Astrocyte (in vitro differentiated cells and primary cell): ENCODE measurements at regions not wholly inside any gene's neighbourhood (a gene's known extent, or its start where the extent isn't known, plus 50 kb on each side); places are given as distances from the start of the nearest gene placed in this dataset.

ENCODE experiments used
- DNase-seq: peaks from one replicate; pipeline ENCODE4 v3.0.0-alpha.2; 2010; ENCODE audit warnings: low read depth
- FAIRE-seq: peaks from 2 replicates; lab custom pipeline; 2011; peaks lifted over from hg19 to GRCh38; lab: Jason Lieb, UNC
- H2AFZ ChIP-seq: 2 replicates; pipeline ENCODE4 v1.6.0; 2012; ENCODE audit warnings: low read depth, low read length, inconsistent platforms
- H3K27ac ChIP-seq: 2 replicates; pipeline ENCODE4 v1.5.1; 2011; ENCODE audit warnings: low read depth, low read length, inconsistent platforms
- H3K27me3 ChIP-seq: 2 replicates; pipeline ENCODE4 v1.6.0; 2011; ENCODE audit warnings: low read length, inconsistent platforms; ENCODE audit not compliant: insufficient read depth
- H3K36me3 ChIP-seq: 2 replicates; pipeline ENCODE4 v1.5.1; 2011; ENCODE audit warnings: low read length, inconsistent platforms; ENCODE audit not compliant: insufficient read depth
- H3K4me1 ChIP-seq: 2 replicates; pipeline ENCODE4 v1.5.1; 2011; ENCODE audit warnings: low read length, inconsistent platforms; ENCODE audit not compliant: insufficient read depth
- H3K4me2 ChIP-seq: 2 replicates; pipeline ENCODE4 v1.6.0; 2012; ENCODE audit warnings: low read length, inconsistent platforms
- H3K4me3 ChIP-seq: 2 replicates; pipeline ENCODE4 v1.5.1; 2011; ENCODE audit warnings: low read depth, mild to moderate bottlenecking, low read length, inconsistent platforms; ENCODE audit not compliant: insufficient read depth
- H3K79me2 ChIP-seq: 2 replicates; pipeline ENCODE4 v1.6.0; 2012; ENCODE audit warnings: mild to moderate bottlenecking, low read length, inconsistent platforms; ENCODE audit not compliant: insufficient read depth
- H3K9ac ChIP-seq: 2 replicates; pipeline ENCODE4 v1.6.0; 2012; ENCODE audit warnings: mild to moderate bottlenecking, low read length, inconsistent platforms
- H3K9me3 ChIP-seq: 2 replicates; pipeline ENCODE4 v1.5.1; 2012; ENCODE audit warnings: low read depth, mild to moderate bottlenecking, low read length, inconsistent platforms; ENCODE audit not compliant: insufficient read depth
- H4K20me1 ChIP-seq: 2 replicates; pipeline ENCODE4 v1.6.0; 2012; ENCODE audit warnings: low read length, inconsistent platforms; ENCODE audit not compliant: insufficient read depth
- H3K27ac Mint-ChIP-seq: one replicate; pipeline ENCODE4 v1.8.0; 2021; ENCODE audit warnings: mild to moderate bottlenecking, mixed read lengths; ENCODE audit not compliant: unreplicated experiment
- H3K27me3 Mint-ChIP-seq: one replicate; pipeline ENCODE4 v1.8.0; 2021; ENCODE audit warnings: low read depth, mixed read lengths; ENCODE audit not compliant: unreplicated experiment
- H3K36me3 Mint-ChIP-seq: one replicate; pipeline ENCODE4 v1.8.0; 2021; ENCODE audit warnings: low read depth, mixed read lengths; ENCODE audit not compliant: unreplicated experiment
- H3K4me1 Mint-ChIP-seq: one replicate; pipeline ENCODE4 v1.8.0; 2021; ENCODE audit warnings: low read depth, mixed read lengths; ENCODE audit not compliant: unreplicated experiment
- H3K4me3 Mint-ChIP-seq: one replicate; pipeline ENCODE4 v1.8.0; 2021; ENCODE audit warnings: mild to moderate bottlenecking, moderate library complexity, mixed read lengths; ENCODE audit not compliant: unreplicated experiment
- H3K9me3 Mint-ChIP-seq: one replicate; pipeline ENCODE4 v1.8.0; 2021; ENCODE audit warnings: mild to moderate bottlenecking, mixed read lengths; ENCODE audit not compliant: unreplicated experiment
- EZH2 ChIP-seq: IDR thresholded peaks from 2 replicates; pipeline ENCODE4 v1.6.1; 2012; ENCODE audit warnings: mild to moderate bottlenecking, low read length, inconsistent platforms; ENCODE audit not compliant: insufficient read depth
- TF ChIP-seq, protein P1 (sequence below): IDR thresholded peaks from 2 replicates; pipeline ENCODE4 v1.5.1; 2011; ENCODE audit warnings: low read depth, mild to moderate bottlenecking, inconsistent platforms, low read length, moderate library complexity; ENCODE audit not compliant: insufficient read depth

DNA sequence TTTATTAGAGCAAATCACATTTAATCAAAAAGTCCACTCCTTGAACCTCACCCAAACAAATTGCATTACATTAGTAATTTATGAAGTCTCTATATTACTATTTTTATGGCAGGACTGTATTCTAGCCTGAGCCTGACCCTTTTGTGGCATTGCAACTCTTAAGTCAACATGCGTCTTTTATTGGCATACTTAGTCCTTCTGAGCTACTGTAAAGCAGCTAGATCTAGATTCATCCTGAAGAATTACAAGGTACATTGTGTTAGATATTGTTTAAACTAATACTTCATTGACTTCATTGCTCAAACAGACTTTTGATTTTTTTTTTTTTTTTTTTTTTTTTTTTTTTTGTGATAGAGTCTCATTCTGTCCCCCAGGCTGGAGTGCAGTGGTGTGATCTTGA is 1842.5 kb upstream of the CDH9 start:
- Histone ChIP-seq H3K4me1 (no peaks in the 10 kb centered on the region), H4K20me1 (no peaks in the 10 kb centered on the region), H3K9ac (no peak overlapping the region), H3K4me2 (no peak overlapping the region), H3K27me3 (no peaks in the 10 kb centered on the region), H3K9me3 (peaks cover 2% of the 10 kb centered on the region), H3K79me2 (no peaks in the 10 kb centered on the region), H3K36me3 (no peaks in the 10 kb centered on the region), H3K27ac (no peak overlapping the region), H2AFZ (no peak overlapping the region), H3K4me3 (no peak overlapping the region)
- H3K27me3 Mint-ChIP-seq: no peaks in the 10 kb centered on the region
- no peak for FAIRE-seq
- no peak for DNase-seq
- H3K36me3 Mint-ChIP-seq: no peaks in the 10 kb centered on the region
- H3K27ac Mint-ChIP-seq: no peak overlapping the region
- no peaks in the 10 kb centered on the region for H3K4me1 Mint-ChIP-seq
- peaks cover 5% of the 10 kb centered on the region for H3K9me3 Mint-ChIP-seq
- TF ChIP-seq, protein P1, sequence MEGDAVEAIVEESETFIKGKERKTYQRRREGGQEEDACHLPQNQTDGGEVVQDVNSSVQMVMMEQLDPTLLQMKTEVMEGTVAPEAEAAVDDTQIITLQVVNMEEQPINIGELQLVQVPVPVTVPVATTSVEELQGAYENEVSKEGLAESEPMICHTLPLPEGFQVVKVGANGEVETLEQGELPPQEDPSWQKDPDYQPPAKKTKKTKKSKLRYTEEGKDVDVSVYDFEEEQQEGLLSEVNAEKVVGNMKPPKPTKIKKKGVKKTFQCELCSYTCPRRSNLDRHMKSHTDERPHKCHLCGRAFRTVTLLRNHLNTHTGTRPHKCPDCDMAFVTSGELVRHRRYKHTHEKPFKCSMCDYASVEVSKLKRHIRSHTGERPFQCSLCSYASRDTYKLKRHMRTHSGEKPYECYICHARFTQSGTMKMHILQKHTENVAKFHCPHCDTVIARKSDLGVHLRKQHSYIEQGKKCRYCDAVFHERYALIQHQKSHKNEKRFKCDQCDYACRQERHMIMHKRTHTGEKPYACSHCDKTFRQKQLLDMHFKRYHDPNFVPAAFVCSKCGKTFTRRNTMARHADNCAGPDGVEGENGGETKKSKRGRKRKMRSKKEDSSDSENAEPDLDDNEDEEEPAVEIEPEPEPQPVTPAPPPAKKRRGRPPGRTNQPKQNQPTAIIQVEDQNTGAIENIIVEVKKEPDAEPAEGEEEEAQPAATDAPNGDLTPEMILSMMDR: no peak
- TF ChIP-seq EZH2: no peak
- no peak overlapping the region for H3K4me3 Mint-ChIP-seq

DNA sequence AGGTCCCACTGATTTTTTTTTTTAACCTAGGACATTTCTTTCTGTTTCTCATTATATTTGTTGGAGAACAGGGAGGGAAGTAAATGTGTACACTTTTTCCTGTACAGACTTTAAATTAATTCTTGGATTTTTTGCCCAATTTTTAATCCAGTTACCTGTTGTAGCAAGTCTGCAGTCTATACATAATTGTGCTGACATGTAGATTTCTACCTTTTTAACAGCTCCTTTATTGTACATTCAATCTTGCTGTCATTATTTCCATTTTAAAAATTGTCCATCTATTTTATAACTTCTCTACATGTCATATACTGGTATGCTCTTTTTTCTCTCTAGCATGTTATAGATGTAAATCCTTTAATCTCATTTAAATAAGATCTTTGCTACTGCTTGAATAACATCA is 1838.7 kb upstream of the CDH9 start:
- H3K4me3 Mint-ChIP-seq: no peak overlapping the region

DNA sequence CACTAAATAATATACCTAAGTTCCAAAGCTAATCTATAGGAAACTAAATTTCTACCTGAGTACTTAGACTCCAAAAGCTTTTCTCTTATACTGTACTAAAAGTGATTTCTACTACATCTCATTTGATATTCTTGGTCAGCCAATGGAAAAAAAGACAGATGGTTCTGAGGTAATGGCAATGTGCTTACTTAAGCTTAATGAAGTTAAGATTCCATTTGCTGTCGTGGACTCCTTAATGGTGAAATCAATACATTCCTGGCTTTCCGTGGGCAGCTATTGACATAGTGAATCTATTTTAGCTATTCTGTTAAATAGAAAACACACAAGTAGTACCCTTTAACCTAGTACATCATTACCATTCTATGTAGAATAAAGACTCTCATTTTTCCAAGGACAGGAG is 1825.6 kb upstream of the CDH9 start:
- Mint-ChIP-seq H3K9me3 (no peaks in the 10 kb centered on the region), H3K4me1 (no peaks in the 10 kb centered on the region), H3K4me3 (no peak overlapping the region), H3K27ac (no peak overlapping the region), H3K36me3 (no peaks in the 10 kb centered on the region), H3K27me3 (no peaks in the 10 kb centered on the region)
- no peaks in the 10 kb centered on the region for H3K79me2 ChIP-seq
- H3K9ac ChIP-seq: no peak overlapping the region
- H3K27ac ChIP-seq: no peak overlapping the region
- no peaks in the 10 kb centered on the region for H3K4me1 ChIP-seq
- H3K36me3 ChIP-seq: no peaks in the 10 kb centered on the region
- H3K9me3 ChIP-seq: no peaks in the 10 kb centered on the region
- H4K20me1 ChIP-seq: no peaks in the 10 kb centered on the region
- no peak overlapping the region for H2AFZ ChIP-seq
- no peak overlapping the region for H3K4me3 ChIP-seq
- no peak for DNase-seq
- H3K27me3 ChIP-seq: no peaks in the 10 kb centered on the region
- TF ChIP-seq, protein P1: no peak
- TF ChIP-seq EZH2: no peak
- no peak for FAIRE-seq
- no peak overlapping the region for H3K4me2 ChIP-seq

More for the DNA sequence above, 1838.7 kb upstream of the CDH9 start:
- Histone ChIP-seq H3K27ac (no peak overlapping the region), H3K27me3 (no peaks in the 10 kb centered on the region), H2AFZ (no peak overlapping the region), H3K9me3 (no peaks in the 10 kb centered on the region), H3K4me1 (no peaks in the 10 kb centered on the region), H3K79me2 (no peaks in the 10 kb centered on the region), H3K36me3 (no peaks in the 10 kb centered on the region), H4K20me1 (no peaks in the 10 kb centered on the region), H3K4me2 (no peak overlapping the region), H3K9ac (no peak overlapping the region), H3K4me3 (no peak overlapping the region)
- Mint-ChIP-seq H3K9me3 (no peaks in the 10 kb centered on the region), H3K36me3 (no peaks in the 10 kb centered on the region), H3K27ac (no peak overlapping the region), H3K27me3 (no peaks in the 10 kb centered on the region), H3K4me1 (no peaks in the 10 kb centered on the region)
- FAIRE-seq (no peak), DNase-seq (no peak)
- TF ChIP-seq, protein P1: no peak
- no peak for TF ChIP-seq EZH2
